Mesenchymal stem cell (in vitro differentiated cells and primary cell): ENCODE measurements at regions not wholly inside any gene's neighbourhood (a gene's known extent, or its start where the extent isn't known, plus 50 kb on each side); places are given as distances from the start of the nearest gene placed in this dataset.
A peak's percentile ranks its signal among the peaks of the same experiment; 100 is the strongest.
"Not testable (repeated sequence)": the region's sequence is repeated elsewhere in the genome, so short reads cannot be mapped to it uniquely, and the experiment has no call there.

ENCODE experiments used
- DNase-seq: peaks from one replicate; pipeline ENCODE4 v3.0.0-alpha.2; 2013
- H2AFZ ChIP-seq: one replicate; pipeline ENCODE4 v1.6.1; 2013; ENCODE audit warnings: low read depth, mild to moderate bottlenecking, control low read depth, inconsistent platforms, low read length, moderate library complexity
- H2AK5ac ChIP-seq: 2 replicates; pipeline ENCODE4 v1.6.1; 2013; ENCODE audit warnings: low read length, moderate library complexity, mild to moderate bottlenecking, inconsistent platforms; ENCODE audit not compliant: severe bottlenecking
- H2BK120ac ChIP-seq: one replicate; pipeline ENCODE4 v1.6.1; 2013; ENCODE audit warnings: low read depth, mild to moderate bottlenecking, inconsistent platforms, low read length, moderate library complexity
- H2BK12ac ChIP-seq, 2 experiments: one replicate each; pipeline ENCODE4 v1.6.1; 2013; ENCODE audit warnings: inconsistent platforms in 2 of 2, low read length in 2 of 2, mild to moderate bottlenecking in 2 of 2, moderate library complexity in 2 of 2, control low read depth in 1 of 2
- H2BK15ac ChIP-seq: one replicate; pipeline ENCODE4 v1.6.1; 2013; ENCODE audit warnings: mild to moderate bottlenecking, low read depth, inconsistent platforms; ENCODE audit not compliant: poor library complexity, severe bottlenecking
- H2BK5ac ChIP-seq: 2 replicates; pipeline ENCODE4 v1.6.1; 2013; ENCODE audit warnings: low read depth, mild to moderate bottlenecking, low read length, control low read depth, inconsistent platforms; ENCODE audit not compliant: poor library complexity, severe bottlenecking
- H3K14ac ChIP-seq, 2 experiments: one replicate each; pipeline ENCODE4 v1.6.1; 2013; ENCODE audit warnings: inconsistent platforms in 2 of 2, low read length in 2 of 2, control low read depth in 1 of 2, mild to moderate bottlenecking in 1 of 2, moderate library complexity in 1 of 2
- H3K18ac ChIP-seq, 2 experiments: one replicate each; pipeline ENCODE4 v1.6.1; 2013; ENCODE audit warnings: inconsistent platforms in 2 of 2, low read length in 2 of 2, control low read depth in 1 of 2, low read depth in 1 of 2, mild to moderate bottlenecking in 1 of 2
- H3K23ac ChIP-seq, 2 experiments: one replicate each; pipeline ENCODE4 v1.6.1; 2013; ENCODE audit warnings: inconsistent platforms in 2 of 2, low read length in 2 of 2, mild to moderate bottlenecking in 2 of 2, moderate library complexity in 2 of 2, control low read depth in 1 of 2
- H3K27ac ChIP-seq: 2 replicates; pipeline ENCODE4 v1.5.1; 2013; ENCODE audit warnings: mild to moderate bottlenecking, moderate library complexity, low read length, control low read depth, inconsistent platforms; ENCODE audit not compliant: poor library complexity, severe bottlenecking
- H3K27me3 ChIP-seq, 2 experiments: 2 replicates each; pipeline versions ENCODE4 v1.6.1 to v1.7.0; 2013; ENCODE audit warnings: low read length in 2 of 2, mild to moderate bottlenecking in 2 of 2, moderate library complexity in 2 of 2, control low read depth in 1 of 2, inconsistent platforms in 1 of 2; ENCODE audit not compliant: control insufficient read depth in 1 of 2, insufficient read depth in 1 of 2
- H3K36me3 ChIP-seq, 2 experiments: 2 replicates each; pipeline versions ENCODE4 v1.6.1 to v1.7.0; 2013; ENCODE audit warnings: low read length in 2 of 2, control low read depth in 1 of 2, inconsistent platforms in 1 of 2, low read depth in 1 of 2, mild to moderate bottlenecking in 1 of 2; ENCODE audit not compliant: insufficient read depth in 2 of 2, control insufficient read depth in 1 of 2
- H3K4ac ChIP-seq, 2 experiments: one replicate each; pipeline ENCODE4 v1.6.1; 2013; ENCODE audit warnings: inconsistent platforms in 2 of 2, low read length in 2 of 2, mild to moderate bottlenecking in 2 of 2, moderate library complexity in 2 of 2, control low read depth in 1 of 2, low read depth in 1 of 2
- H3K4me1 ChIP-seq: 2 replicates; pipeline ENCODE4 v1.6.1; 2013; ENCODE audit warnings: low read depth, low read length, control low read depth; ENCODE audit not compliant: control insufficient read depth, insufficient read depth
- H3K4me2 ChIP-seq: 2 replicates; pipeline ENCODE4 v1.6.1; 2013; ENCODE audit warnings: low read length, mild to moderate bottlenecking, inconsistent platforms; ENCODE audit not compliant: poor library complexity, severe bottlenecking
- H3K4me3 ChIP-seq, 2 experiments: 2 replicates each; pipeline versions ENCODE4 v1.5.1 to v1.7.0; 2013; ENCODE audit warnings: low read length in 2 of 2, mild to moderate bottlenecking in 2 of 2, control low read depth in 1 of 2, low read depth in 1 of 2; ENCODE audit not compliant: insufficient read depth in 1 of 2
- H3K79me1 ChIP-seq: replicated peaks from 2 replicates; pipeline ENCODE4 v1.6.1; 2013; ENCODE audit warnings: mild to moderate bottlenecking, control low read depth, low read length, inconsistent platforms; ENCODE audit not compliant: poor library complexity, severe bottlenecking
- H3K9ac ChIP-seq: 2 replicates; pipeline ENCODE4 v1.7.0; 2013; ENCODE audit warnings: mild to moderate bottlenecking, low read length, moderate library complexity
- H3K9me3 ChIP-seq: 2 replicates; pipeline ENCODE4 v1.7.0; 2013; ENCODE audit warnings: mild to moderate bottlenecking, low read length; ENCODE audit not compliant: control insufficient read depth
- H4K8ac ChIP-seq: one replicate; pipeline ENCODE4 v1.6.1; 2013; ENCODE audit warnings: inconsistent platforms, mild to moderate bottlenecking, low read length, moderate library complexity
- H4K91ac ChIP-seq: one replicate; pipeline ENCODE4 v1.6.1; 2013; ENCODE audit warnings: mild to moderate bottlenecking, low read length, inconsistent platforms
- WGBS: methylation state at CpG from one replicate; pipeline ENCODE4 v1.1.7; 2013; ENCODE audit warnings: mixed read lengths; 5-methylcytosine and 5-hydroxymethylcytosine counted together

GRCh38 chr9:42310972-42311371, 127.5 kb downstream of the SPATA31A6 start:
- not testable (repeated sequence) for H3K23ac ChIP-seq, DNase-seq, H4K8ac ChIP-seq, H3K27me3 ChIP-seq, H3K4me1 ChIP-seq, H3K9ac ChIP-seq, H2BK5ac ChIP-seq, H3K18ac ChIP-seq, H2BK120ac ChIP-seq, H3K4me2 ChIP-seq, H3K4ac ChIP-seq, H3K36me3 ChIP-seq, H2BK12ac ChIP-seq, H3K27ac ChIP-seq, H3K4me3 ChIP-seq, H3K79me1 ChIP-seq, H3K9me3 ChIP-seq, H2AK5ac ChIP-seq, H2BK15ac ChIP-seq, H2AFZ ChIP-seq, H4K91ac ChIP-seq, H3K14ac ChIP-seq
- WGBS: no CpG with 5 or more reads among the region's 2 CpGs

- H2BK5ac ChIP-seq, H4K91ac ChIP-seq, H3K4me2 ChIP-seq, H2AK5ac ChIP-seq, H3K27me3 ChIP-seq, H2BK15ac ChIP-seq, H3K14ac ChIP-seq, H4K8ac ChIP-seq, H3K18ac ChIP-seq, H3K27ac ChIP-seq, H2BK12ac ChIP-seq, H3K36me3 ChIP-seq, H3K79me1 ChIP-seq, H3K4ac ChIP-seq, H3K9ac ChIP-seq, H2BK120ac ChIP-seq, DNase-seq, H3K9me3 ChIP-seq, H3K4me1 ChIP-seq, H3K4me3 ChIP-seq, H3K23ac ChIP-seq, H2AFZ ChIP-seq: not testable (repeated sequence)
- WGBS: 92% methylated on average over 5 of the region's 5 CpGs
These were observed 132.6 kb downstream of the SPATA31A6 start for GRCh38 chr9:42316026-42316425.

- not testable (repeated sequence) for H2BK120ac ChIP-seq, H3K18ac ChIP-seq, H3K27ac ChIP-seq, H3K27me3 ChIP-seq, H4K8ac ChIP-seq, H3K36me3 ChIP-seq, H3K4ac ChIP-seq, H3K9me3 ChIP-seq, DNase-seq, H2AFZ ChIP-seq, H2BK5ac ChIP-seq, H2BK15ac ChIP-seq, H4K91ac ChIP-seq, H3K4me3 ChIP-seq, H3K4me2 ChIP-seq, H3K4me1 ChIP-seq, H3K9ac ChIP-seq, H3K79me1 ChIP-seq, H3K14ac ChIP-seq, H2AK5ac ChIP-seq, H3K23ac ChIP-seq, H2BK12ac ChIP-seq
- WGBS: 26% methylated on average over 1 of the region's 3 CpGs
These were observed 134.2 kb downstream of the SPATA31A6 start for GRCh38 chr9:42317677-42318076.

GRCh38 chr9:42323084-42323809, 139.8 kb downstream of the SPATA31A6 start:
- 0% methylated on average over 4 of the region's 7 CpGs for WGBS
- not testable (repeated sequence) for H4K8ac ChIP-seq, H3K36me3 ChIP-seq, H2BK15ac ChIP-seq, H2BK12ac ChIP-seq, H3K79me1 ChIP-seq, H3K18ac ChIP-seq, H3K4me3 ChIP-seq, H2BK120ac ChIP-seq, H3K4me1 ChIP-seq, H3K4me2 ChIP-seq, H3K23ac ChIP-seq, H2AFZ ChIP-seq, H3K9ac ChIP-seq, H3K4ac ChIP-seq, H2BK5ac ChIP-seq, H3K27me3 ChIP-seq, DNase-seq, H2AK5ac ChIP-seq, H3K14ac ChIP-seq, H3K9me3 ChIP-seq, H4K91ac ChIP-seq
- H3K27ac ChIP-seq: peak overlapping the region; percentile 21
